NB4 (cell line): ENCODE measurements at regions not wholly inside any gene's neighbourhood (a gene's known extent, or its start where the extent isn't known, plus 50 kb on each side); places are given as distances from the start of the nearest gene placed in this dataset.

Source experiments
- MYC ChIP-seq: IDR thresholded peaks from 2 replicates; pipeline ENCODE4 v1.6.1; 2011; ENCODE audit warnings: low read depth, low read length
- POLR2A ChIP-seq: IDR thresholded peaks from 2 replicates; pipeline ENCODE4 v1.6.1; 2011; ENCODE audit warnings: mild to moderate bottlenecking; ENCODE audit not compliant: insufficient read length; ENCODE audit errors: extremely low read depth
- TF ChIP-seq, protein P1 (sequence below): IDR thresholded peaks from one replicate; pipeline ENCODE4 v1.5.1; 2012; ENCODE audit warnings: low read depth, low read length

DNA sequence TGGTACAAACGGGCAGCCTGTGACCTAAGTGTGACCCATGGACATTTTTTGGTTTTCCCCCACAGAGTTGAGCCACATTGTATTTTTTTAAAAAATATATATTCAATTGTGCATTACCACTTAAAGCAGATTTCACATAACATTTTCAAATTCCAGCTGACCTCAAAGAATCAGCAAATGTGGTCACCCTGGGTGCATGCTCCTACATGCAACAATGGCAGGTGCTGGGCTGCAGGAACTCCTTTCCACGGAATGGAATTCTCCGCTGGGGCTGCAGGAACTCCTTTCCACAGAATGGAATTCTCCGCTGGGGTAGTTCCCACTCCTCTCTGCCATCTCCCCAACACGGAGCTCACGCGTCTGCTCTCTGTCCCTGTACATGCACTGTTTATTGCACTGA is 68.7 kb downstream of the MAP10 start:
- TF ChIP-seq, protein P1, sequence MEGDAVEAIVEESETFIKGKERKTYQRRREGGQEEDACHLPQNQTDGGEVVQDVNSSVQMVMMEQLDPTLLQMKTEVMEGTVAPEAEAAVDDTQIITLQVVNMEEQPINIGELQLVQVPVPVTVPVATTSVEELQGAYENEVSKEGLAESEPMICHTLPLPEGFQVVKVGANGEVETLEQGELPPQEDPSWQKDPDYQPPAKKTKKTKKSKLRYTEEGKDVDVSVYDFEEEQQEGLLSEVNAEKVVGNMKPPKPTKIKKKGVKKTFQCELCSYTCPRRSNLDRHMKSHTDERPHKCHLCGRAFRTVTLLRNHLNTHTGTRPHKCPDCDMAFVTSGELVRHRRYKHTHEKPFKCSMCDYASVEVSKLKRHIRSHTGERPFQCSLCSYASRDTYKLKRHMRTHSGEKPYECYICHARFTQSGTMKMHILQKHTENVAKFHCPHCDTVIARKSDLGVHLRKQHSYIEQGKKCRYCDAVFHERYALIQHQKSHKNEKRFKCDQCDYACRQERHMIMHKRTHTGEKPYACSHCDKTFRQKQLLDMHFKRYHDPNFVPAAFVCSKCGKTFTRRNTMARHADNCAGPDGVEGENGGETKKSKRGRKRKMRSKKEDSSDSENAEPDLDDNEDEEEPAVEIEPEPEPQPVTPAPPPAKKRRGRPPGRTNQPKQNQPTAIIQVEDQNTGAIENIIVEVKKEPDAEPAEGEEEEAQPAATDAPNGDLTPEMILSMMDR, result no peak
- TF ChIP-seq POLR2A (no peak), MYC (no peak)
